ENCODE measurements at regions not wholly inside any gene's neighbourhood (a gene's known extent, or its start where the extent isn't known, plus 50 kb on each side); places are given as distances from the start of the nearest gene placed in this dataset.
A peak's percentile ranks its signal among the peaks of the same experiment; 100 is the strongest.

- no peak for TF ChIP-seq CTCF (IDR thresholded peaks at IDR 0.05; ENCODE audit: borderline replicate concordance, extremely low read depth, insufficient read depth)
- no peaks in the 10 kb centered on the region for H3K36me3 ChIP-seq (ENCODE audit: control insufficient read depth in 2 of 3, insufficient read depth in 3 of 3, low read length in 3 of 3)
- no peak for FAIRE-seq
- H3K4me1 ChIP-seq (ENCODE audit: control insufficient read depth in 2 of 3, insufficient read depth in 2 of 3, low read depth in 1 of 3, low read length in 3 of 3) = no peaks in the 10 kb centered on the region
- H3K9me3 ChIP-seq (ENCODE audit: control insufficient read depth in 2 of 3, insufficient read depth in 1 of 3, low read length in 3 of 3) = no peaks in the 10 kb centered on the region
- H3K27ac ChIP-seq (ENCODE audit: low read depth in 2 of 2, low read length in 2 of 2) = no peak overlapping the region
- no peaks in the 10 kb centered on the region for H3K27me3 ChIP-seq (ENCODE audit: control insufficient read depth, insufficient read depth, low read length)
- DNase-seq = no peak
- H3K9ac ChIP-seq (ENCODE audit: low read length in 3 of 3) = no peak overlapping the region
- no peak overlapping the region for H3K4me3 ChIP-seq (ENCODE audit: low read length in 3 of 3)
- intact Hi-C loops (cut with DNase I) = no loop called here
Observed at GRCh38 chr10:108749042-108749441, 1174.3 kb downstream of the XPNPEP1 start.

- Histone ChIP-seq H3K9me3 (ENCODE audit: control insufficient read depth in 2 of 3, insufficient read depth in 1 of 3, low read length in 3 of 3) (no peaks in the 10 kb centered on the region), H3K27ac (ENCODE audit: low read depth in 2 of 2, low read length in 2 of 2) (no peak overlapping the region), H3K4me1 (ENCODE audit: control insufficient read depth in 2 of 3, insufficient read depth in 2 of 3, low read depth in 1 of 3, low read length in 3 of 3) (no peaks in the 10 kb centered on the region), H3K9ac (ENCODE audit: low read length in 3 of 3) (no peak overlapping the region), H3K4me3 (ENCODE audit: low read length in 3 of 3) (no peak overlapping the region), H3K27me3 (ENCODE audit: control insufficient read depth, insufficient read depth, low read length) (no peaks in the 10 kb centered on the region), H3K36me3 (ENCODE audit: control insufficient read depth in 2 of 3, insufficient read depth in 3 of 3, low read length in 3 of 3) (no peaks in the 10 kb centered on the region)
- FAIRE-seq = no peak
- intact Hi-C loops (cut with DNase I) = no loop called here
- TF ChIP-seq CTCF (IDR thresholded peaks at IDR 0.05; ENCODE audit: borderline replicate concordance, extremely low read depth, insufficient read depth) = no peak
- no peak for DNase-seq
Observed at GRCh38 chr10:108736111-108736510, 1187.2 kb downstream of the XPNPEP1 start.

GRCh38 chr10:108735380-108735779 lies 1187.9 kb downstream of the XPNPEP1 start:
- intact Hi-C loops (cut with DNase I) = no loop called here
- H3K4me3 ChIP-seq (ENCODE audit: low read length in 3 of 3) = no peak overlapping the region
- FAIRE-seq (no peak), DNase-seq (peak in 1 of 5 donors; percentile 9)
- no peak overlapping the region for H3K9ac ChIP-seq (ENCODE audit: low read length in 3 of 3)
- H3K27ac ChIP-seq (ENCODE audit: low read depth in 2 of 2, low read length in 2 of 2) = no peak overlapping the region
- H3K4me1 ChIP-seq (ENCODE audit: control insufficient read depth in 2 of 3, insufficient read depth in 2 of 3, low read depth in 1 of 3, low read length in 3 of 3) = no peaks in the 10 kb centered on the region
- H3K9me3 ChIP-seq (ENCODE audit: control insufficient read depth in 2 of 3, insufficient read depth in 1 of 3, low read length in 3 of 3) = no peaks in the 10 kb centered on the region
- no peaks in the 10 kb centered on the region for H3K27me3 ChIP-seq (ENCODE audit: control insufficient read depth, insufficient read depth, low read length)
- no peak for TF ChIP-seq CTCF (IDR thresholded peaks at IDR 0.05; ENCODE audit: borderline replicate concordance, extremely low read depth, insufficient read depth)
- H3K36me3 ChIP-seq (ENCODE audit: control insufficient read depth in 2 of 3, insufficient read depth in 3 of 3, low read length in 3 of 3) = no peaks in the 10 kb centered on the region

- Histone ChIP-seq H3K27me3 (ENCODE audit: control insufficient read depth, insufficient read depth, low read length) (no peaks in the 10 kb centered on the region), H3K4me1 (ENCODE audit: control insufficient read depth in 2 of 3, insufficient read depth in 2 of 3, low read depth in 1 of 3, low read length in 3 of 3) (no peaks in the 10 kb centered on the region), H3K27ac (ENCODE audit: low read depth in 2 of 2, low read length in 2 of 2) (no peak overlapping the region), H3K4me3 (ENCODE audit: low read length in 3 of 3) (no peak overlapping the region), H3K9ac (ENCODE audit: low read length in 3 of 3) (no peak overlapping the region), H3K36me3 (ENCODE audit: control insufficient read depth in 2 of 3, insufficient read depth in 3 of 3, low read length in 3 of 3) (no peaks in the 10 kb centered on the region), H3K9me3 (ENCODE audit: control insufficient read depth in 2 of 3, insufficient read depth in 1 of 3, low read length in 3 of 3) (peaks cover 0 to 10% (median 0%) of the 10 kb centered on the region in 3 donors)
- intact Hi-C loops (cut with DNase I) = no loop called here
- no peak for DNase-seq
- FAIRE-seq = no peak
- no peak for TF ChIP-seq CTCF (IDR thresholded peaks at IDR 0.05; ENCODE audit: borderline replicate concordance, extremely low read depth, insufficient read depth)
Observed at GRCh38 chr10:108721874-108722273, 1201.4 kb downstream of the XPNPEP1 start.

Measured in kidney (tissue), 13 donors.